ENCODE measurements at regions not wholly inside any gene's neighbourhood (a gene's known extent, or its start where the extent isn't known, plus 50 kb on each side); places are given as distances from the start of the nearest gene placed in this dataset.
"Not testable (repeated sequence)": the region's sequence is repeated elsewhere in the genome, so short reads cannot be mapped to it uniquely, and the experiment has no call there.

- Histone ChIP-seq H4K20me1 (ENCODE audit: control insufficient read depth, insufficient read depth, low read depth, low read length) (no peaks in the 10 kb centered on the region), H3K9me2 (replicated peaks; ENCODE audit: control insufficient read depth, low read length) (no peaks in the 10 kb centered on the region), H3K27ac (ENCODE audit: low read depth, low read length) (no peak overlapping the region), H3K79me2 (ENCODE audit: control insufficient read depth, low read length) (no peaks in the 10 kb centered on the region), H3K4me3 (ENCODE audit: low read length) (no peak overlapping the region), H3K36me3 (ENCODE audit: control insufficient read depth, low read length) (no peaks in the 10 kb centered on the region), H3K4me2 (ENCODE audit: low read length) (no peak overlapping the region), H3K27me3 (ENCODE audit: control insufficient read depth, low read length) (no peaks in the 10 kb centered on the region), H3F3A (ENCODE audit: control insufficient read depth, insufficient read depth) (no peaks in the 10 kb centered on the region), H3K9me3 (ENCODE audit: control insufficient read depth, insufficient read depth, low read length) (no peaks in the 10 kb centered on the region), H3K4me1 (ENCODE audit: control insufficient read depth, low read length) (no peaks in the 10 kb centered on the region)
- TF ChIP-seq EZH2phosphoT487 (IDR thresholded peaks at IDR 0.05; ENCODE audit: borderline replicate concordance, low read length) (no peak), CTCF (IDR thresholded peaks at IDR 0.05; ENCODE audit: low read depth, low read length, poor library complexity, severe bottlenecking) (no peak)
Observed at GRCh38 chr13:57877601-57878000, 246.1 kb downstream of the PCDH17 start.

DNA sequence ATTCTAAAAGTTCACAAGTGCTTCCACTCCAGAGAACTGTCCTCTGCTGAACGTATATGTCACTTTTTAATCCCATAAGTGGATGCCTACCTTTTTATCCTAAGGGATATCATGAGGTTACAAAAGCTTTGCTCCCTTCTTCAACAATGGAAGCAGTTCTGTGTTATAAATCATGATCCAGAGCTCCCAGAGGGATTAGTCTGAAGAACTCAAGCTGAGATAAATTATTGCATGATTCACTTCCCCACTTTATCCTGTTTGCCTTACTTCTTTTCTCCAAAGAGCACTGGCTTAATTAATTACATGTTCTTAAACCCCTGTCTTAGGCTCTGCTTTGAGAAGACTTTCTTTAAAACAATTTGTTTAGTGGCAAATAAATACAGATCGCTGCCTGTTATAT is 246.7 kb downstream of the PCDH17 start:
- TF ChIP-seq CTCF (IDR thresholded peaks at IDR 0.05; ENCODE audit: low read depth, low read length, poor library complexity, severe bottlenecking), result no peak
- no peak for TF ChIP-seq EZH2phosphoT487 (IDR thresholded peaks at IDR 0.05; ENCODE audit: borderline replicate concordance, low read length)
- Histone ChIP-seq H3K27me3 (ENCODE audit: control insufficient read depth, low read length) (no peaks in the 10 kb centered on the region), H3F3A (ENCODE audit: control insufficient read depth, insufficient read depth) (no peaks in the 10 kb centered on the region), H3K9me2 (replicated peaks; ENCODE audit: control insufficient read depth, low read length) (no peaks in the 10 kb centered on the region), H3K4me3 (ENCODE audit: low read length) (no peak overlapping the region), H3K9me3 (ENCODE audit: control insufficient read depth, insufficient read depth, low read length) (no peaks in the 10 kb centered on the region), H4K20me1 (ENCODE audit: control insufficient read depth, insufficient read depth, low read depth, low read length) (no peaks in the 10 kb centered on the region), H3K79me2 (ENCODE audit: control insufficient read depth, low read length) (no peaks in the 10 kb centered on the region), H3K27ac (ENCODE audit: low read depth, low read length) (no peak overlapping the region), H3K4me2 (ENCODE audit: low read length) (no peak overlapping the region), H3K36me3 (ENCODE audit: control insufficient read depth, low read length) (no peaks in the 10 kb centered on the region), H3K4me1 (ENCODE audit: control insufficient read depth, low read length) (no peaks in the 10 kb centered on the region)

- no peak overlapping the region for H3K27ac ChIP-seq (ENCODE audit: low read depth, low read length)
- H3K36me3 ChIP-seq (ENCODE audit: control insufficient read depth, low read length), result no peaks in the 10 kb centered on the region
- H3K27me3 ChIP-seq (ENCODE audit: control insufficient read depth, low read length), result no peaks in the 10 kb centered on the region
- no peaks in the 10 kb centered on the region for H3F3A ChIP-seq (ENCODE audit: control insufficient read depth, insufficient read depth)
- no peak overlapping the region for H3K4me3 ChIP-seq (ENCODE audit: low read length)
- no peak overlapping the region for H3K4me2 ChIP-seq (ENCODE audit: low read length)
- no peaks in the 10 kb centered on the region for H3K9me3 ChIP-seq (ENCODE audit: control insufficient read depth, insufficient read depth, low read length)
- no peaks in the 10 kb centered on the region for H3K9me2 ChIP-seq (replicated peaks; ENCODE audit: control insufficient read depth, low read length)
- TF ChIP-seq EZH2phosphoT487 (IDR thresholded peaks at IDR 0.05; ENCODE audit: borderline replicate concordance, low read length), result no peak
- TF ChIP-seq CTCF (IDR thresholded peaks at IDR 0.05; ENCODE audit: low read depth, low read length, poor library complexity, severe bottlenecking), result no peak
- H3K4me1 ChIP-seq (ENCODE audit: control insufficient read depth, low read length), result no peaks in the 10 kb centered on the region
- no peaks in the 10 kb centered on the region for H3K79me2 ChIP-seq (ENCODE audit: control insufficient read depth, low read length)
- no peaks in the 10 kb centered on the region for H4K20me1 ChIP-seq (ENCODE audit: control insufficient read depth, insufficient read depth, low read depth, low read length)
Observed at GRCh38 chr13:57897225-57897624, 265.7 kb downstream of the PCDH17 start.

- H3K36me3 ChIP-seq (ENCODE audit: control insufficient read depth, low read length), result no peaks in the 10 kb centered on the region
- no peak overlapping the region for H3K4me2 ChIP-seq (ENCODE audit: low read length)
- no peaks in the 10 kb centered on the region for H3F3A ChIP-seq (ENCODE audit: control insufficient read depth, insufficient read depth)
- no peaks in the 10 kb centered on the region for H3K4me1 ChIP-seq (ENCODE audit: control insufficient read depth, low read length)
- no peaks in the 10 kb centered on the region for H3K9me3 ChIP-seq (ENCODE audit: control insufficient read depth, insufficient read depth, low read length)
- TF ChIP-seq EZH2phosphoT487 (IDR thresholded peaks at IDR 0.05; ENCODE audit: borderline replicate concordance, low read length) (no peak), CTCF (IDR thresholded peaks at IDR 0.05; ENCODE audit: low read depth, low read length, poor library complexity, severe bottlenecking) (no peak)
- no peaks in the 10 kb centered on the region for H3K79me2 ChIP-seq (ENCODE audit: control insufficient read depth, low read length)
- H4K20me1 ChIP-seq (ENCODE audit: control insufficient read depth, insufficient read depth, low read depth, low read length), result no peaks in the 10 kb centered on the region
- no peak overlapping the region for H3K4me3 ChIP-seq (ENCODE audit: low read length)
- H3K27ac ChIP-seq (ENCODE audit: low read depth, low read length), result no peak overlapping the region
- H3K27me3 ChIP-seq (ENCODE audit: control insufficient read depth, low read length), result no peaks in the 10 kb centered on the region
- no peaks in the 10 kb centered on the region for H3K9me2 ChIP-seq (replicated peaks; ENCODE audit: control insufficient read depth, low read length)
Observed at GRCh38 chr13:57899096-57899495, 267.6 kb downstream of the PCDH17 start.

- not testable (repeated sequence) for H3K4me2 ChIP-seq (ENCODE audit: low read length); H4K20me1 ChIP-seq (ENCODE audit: control insufficient read depth, insufficient read depth, low read depth, low read length); H3K4me1 ChIP-seq (ENCODE audit: control insufficient read depth, low read length); H3F3A ChIP-seq (ENCODE audit: control insufficient read depth, insufficient read depth); H3K4me3 ChIP-seq (ENCODE audit: low read length); H3K9me2 ChIP-seq (replicated peaks; ENCODE audit: control insufficient read depth, low read length); H3K27ac ChIP-seq (ENCODE audit: low read depth, low read length); H3K9me3 ChIP-seq (ENCODE audit: control insufficient read depth, insufficient read depth, low read length); H3K36me3 ChIP-seq (ENCODE audit: control insufficient read depth, low read length); H3K79me2 ChIP-seq (ENCODE audit: control insufficient read depth, low read length); H3K27me3 ChIP-seq (ENCODE audit: control insufficient read depth, low read length)
Observed at GRCh38 chr13:57909833-57910232, 278.3 kb downstream of the PCDH17 start.

Measured in DOHH2 (cell line).